RWPE2 (cell line): ENCODE measurements at regions not wholly inside any gene's neighbourhood (a gene's known extent, or its start where the extent isn't known, plus 50 kb on each side); places are given as distances from the start of the nearest gene placed in this dataset.

Source experiments
- ATAC-seq: fragments of 200-7000 bp; cut with Tn5 transposase; 3 replicates; pipeline ENCODE4 v1.9.1; 2021; ENCODE audit warnings: low read depth
- DNase-seq: peaks from one replicate; pipeline ENCODE4 v3.0.0-alpha.2; 2020; ENCODE audit warnings: low spot score
- H3K27ac ChIP-seq: fragments of 450-650 bp; 2 replicates; pipeline ENCODE4 v1.5.1; 2017; ENCODE audit warnings: mild to moderate bottlenecking; ENCODE audit not compliant: poor library complexity, severe bottlenecking
- H3K27me3 ChIP-seq: fragments of 250-450 bp; sonication (Bioruptor Pico); 2 replicates; pipeline ENCODE4 v1.5.1; 2021; ENCODE audit warnings: mild to moderate bottlenecking, moderate library complexity; ENCODE audit not compliant: insufficient read depth, poor library complexity, severe bottlenecking
- H3K36me3 ChIP-seq: fragments of 250-450 bp; sonication (Bioruptor Pico); 2 replicates; pipeline ENCODE4 v1.5.1; 2020; ENCODE audit warnings: low read depth, mild to moderate bottlenecking, moderate library complexity
- H3K4me1 ChIP-seq: fragments of 250-450 bp; sonication (Bioruptor Pico); 2 replicates; pipeline ENCODE4 v1.5.1; 2021; ENCODE audit warnings: mild to moderate bottlenecking, moderate library complexity; ENCODE audit not compliant: insufficient read depth, poor library complexity, severe bottlenecking
- H3K4me3 ChIP-seq: fragments of 250-450 bp; sonication (Bioruptor Pico); 2 replicates; pipeline ENCODE4 v1.5.1; 2021; ENCODE audit warnings: mild to moderate bottlenecking, moderate library complexity; ENCODE audit not compliant: severe bottlenecking
- H3K9me3 ChIP-seq: fragments of 250-450 bp; sonication (Bioruptor Pico); 2 replicates; pipeline ENCODE4 v1.5.1; 2021; ENCODE audit warnings: mild to moderate bottlenecking, moderate library complexity; ENCODE audit not compliant: severe bottlenecking
- TF ChIP-seq, protein P1 (sequence below): fragments of 450-650 bp; IDR thresholded peaks from one replicate; pipeline ENCODE4 v1.5.1; 2017; ENCODE audit warnings: mild to moderate bottlenecking, moderate library complexity; ENCODE audit not compliant: poor library complexity, severe bottlenecking

DNA sequence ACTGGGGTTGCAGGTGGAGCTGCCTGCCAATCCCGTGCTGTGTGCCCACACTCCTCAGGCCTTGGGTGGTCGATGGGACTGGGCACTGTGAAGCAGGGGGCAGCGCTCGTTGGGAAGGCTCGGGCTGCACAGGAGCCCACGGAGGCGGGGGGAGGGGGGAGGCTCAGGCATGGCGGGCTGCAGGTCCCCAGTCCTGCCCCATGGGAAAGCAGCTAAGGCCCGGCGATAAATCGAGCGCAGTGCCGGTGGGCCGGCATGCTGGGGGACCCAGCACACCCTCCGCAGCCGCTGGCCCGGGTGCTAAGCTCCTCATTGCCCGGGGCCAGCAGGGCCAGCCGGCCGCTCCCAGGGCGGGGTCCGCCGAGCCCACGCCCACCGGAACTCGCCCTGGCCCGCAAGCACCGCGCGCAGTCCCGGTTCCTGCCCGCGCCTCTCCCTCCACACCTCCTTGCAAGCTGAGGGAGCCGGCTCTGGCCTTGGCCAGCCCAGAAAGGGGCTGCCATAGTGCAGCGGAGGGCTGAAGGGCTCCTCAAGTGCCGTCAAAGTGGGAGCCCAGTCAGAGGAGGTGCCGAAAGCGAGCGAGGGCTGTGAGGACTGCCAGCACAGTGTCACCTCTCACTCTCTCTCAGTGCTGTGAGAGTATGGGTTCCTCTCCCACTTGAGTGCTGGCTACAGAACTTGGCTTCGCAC is 1210.6 kb upstream of the NXPH2 start:
- Histone ChIP-seq H3K4me1 (no peaks in the 10 kb centered on the region), H3K27ac (no peak overlapping the region), H3K4me3 (no peak overlapping the region), H3K27me3 (peaks cover 4% of the 10 kb centered on the region), H3K36me3 (no peaks in the 10 kb centered on the region), H3K9me3 (no peaks in the 10 kb centered on the region)
- ATAC-seq = no peak
- no peak for DNase-seq
- TF ChIP-seq, protein P1, sequence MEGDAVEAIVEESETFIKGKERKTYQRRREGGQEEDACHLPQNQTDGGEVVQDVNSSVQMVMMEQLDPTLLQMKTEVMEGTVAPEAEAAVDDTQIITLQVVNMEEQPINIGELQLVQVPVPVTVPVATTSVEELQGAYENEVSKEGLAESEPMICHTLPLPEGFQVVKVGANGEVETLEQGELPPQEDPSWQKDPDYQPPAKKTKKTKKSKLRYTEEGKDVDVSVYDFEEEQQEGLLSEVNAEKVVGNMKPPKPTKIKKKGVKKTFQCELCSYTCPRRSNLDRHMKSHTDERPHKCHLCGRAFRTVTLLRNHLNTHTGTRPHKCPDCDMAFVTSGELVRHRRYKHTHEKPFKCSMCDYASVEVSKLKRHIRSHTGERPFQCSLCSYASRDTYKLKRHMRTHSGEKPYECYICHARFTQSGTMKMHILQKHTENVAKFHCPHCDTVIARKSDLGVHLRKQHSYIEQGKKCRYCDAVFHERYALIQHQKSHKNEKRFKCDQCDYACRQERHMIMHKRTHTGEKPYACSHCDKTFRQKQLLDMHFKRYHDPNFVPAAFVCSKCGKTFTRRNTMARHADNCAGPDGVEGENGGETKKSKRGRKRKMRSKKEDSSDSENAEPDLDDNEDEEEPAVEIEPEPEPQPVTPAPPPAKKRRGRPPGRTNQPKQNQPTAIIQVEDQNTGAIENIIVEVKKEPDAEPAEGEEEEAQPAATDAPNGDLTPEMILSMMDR = no peak

DNA sequence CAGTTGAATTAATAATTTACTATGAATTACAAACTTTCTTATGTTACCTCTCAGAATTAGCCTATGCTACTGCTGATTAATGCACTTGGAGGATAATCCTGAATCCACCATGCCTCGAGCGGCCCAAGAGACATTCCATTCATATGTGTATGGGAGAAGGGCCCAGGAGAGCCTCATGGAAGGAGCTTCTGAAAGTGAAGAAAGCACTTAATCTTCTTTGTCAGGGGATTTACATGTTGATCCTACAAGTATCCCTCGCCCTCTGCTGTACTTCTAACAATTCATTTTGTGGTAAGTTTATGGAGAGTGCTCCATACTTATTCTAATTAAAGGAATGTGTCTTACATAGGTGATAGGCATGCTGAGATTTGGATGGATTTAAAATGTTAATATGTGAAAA is 1189.1 kb upstream of the NXPH2 start:
- ATAC-seq (no peak), DNase-seq (no peak)
- TF ChIP-seq, protein P1 = no peak
- H3K9me3 ChIP-seq = no peaks in the 10 kb centered on the region
- H3K4me1 ChIP-seq = no peaks in the 10 kb centered on the region
- H3K4me3 ChIP-seq = no peak overlapping the region
- no peaks in the 10 kb centered on the region for H3K27me3 ChIP-seq
- no peak overlapping the region for H3K27ac ChIP-seq
- H3K36me3 ChIP-seq = no peaks in the 10 kb centered on the region

DNA sequence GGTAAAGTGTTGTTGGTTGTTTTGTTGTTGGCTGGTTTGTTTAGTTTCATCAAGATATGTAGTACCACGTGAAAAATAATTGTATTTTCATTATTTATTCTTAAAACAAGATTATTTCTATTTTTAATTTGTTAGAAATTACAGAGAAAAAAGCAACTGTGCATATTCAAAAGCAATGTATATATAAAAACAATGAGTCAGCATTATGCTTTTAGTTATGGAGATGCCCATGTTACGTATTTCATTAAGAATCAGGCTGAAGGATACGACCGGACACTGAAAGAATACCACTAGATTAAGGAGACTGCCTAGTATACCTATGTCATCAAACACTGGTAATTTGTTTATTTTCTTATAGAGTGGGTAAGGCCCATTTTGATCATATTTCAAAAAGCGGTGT is 1188.4 kb upstream of the NXPH2 start:
- TF ChIP-seq, protein P1 = no peak
- DNase-seq (no peak), ATAC-seq (no peak)
- H3K27me3 ChIP-seq = no peaks in the 10 kb centered on the region
- H3K4me3 ChIP-seq = no peak overlapping the region
- H3K27ac ChIP-seq = no peak overlapping the region
- H3K36me3 ChIP-seq = no peaks in the 10 kb centered on the region
- no peaks in the 10 kb centered on the region for H3K4me1 ChIP-seq
- H3K9me3 ChIP-seq = no peaks in the 10 kb centered on the region

DNA sequence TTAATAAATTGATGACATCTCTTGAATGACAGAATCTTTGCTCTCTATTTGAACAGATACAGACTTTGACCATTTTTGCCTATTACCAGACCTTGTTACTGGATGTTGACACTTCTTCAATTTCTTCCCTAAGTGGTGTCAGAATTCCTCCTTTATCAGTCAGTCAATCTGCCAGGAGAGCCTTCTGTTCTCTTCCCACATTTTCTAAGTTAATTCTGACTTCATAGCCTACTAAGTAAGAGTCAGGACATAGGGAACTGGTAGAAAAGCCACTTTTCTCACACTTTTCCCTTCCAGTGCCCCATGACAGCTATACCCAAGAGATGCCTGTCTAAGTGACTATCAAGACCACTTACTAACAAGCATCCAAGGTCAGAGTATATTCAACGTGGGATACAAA is 1187.5 kb upstream of the NXPH2 start:
- Histone ChIP-seq H3K27ac (no peak overlapping the region), H3K4me3 (no peak overlapping the region), H3K9me3 (no peaks in the 10 kb centered on the region), H3K36me3 (no peaks in the 10 kb centered on the region), H3K27me3 (no peaks in the 10 kb centered on the region), H3K4me1 (no peaks in the 10 kb centered on the region)
- DNase-seq (no peak), ATAC-seq (no peak)
- TF ChIP-seq, protein P1 = no peak

DNA sequence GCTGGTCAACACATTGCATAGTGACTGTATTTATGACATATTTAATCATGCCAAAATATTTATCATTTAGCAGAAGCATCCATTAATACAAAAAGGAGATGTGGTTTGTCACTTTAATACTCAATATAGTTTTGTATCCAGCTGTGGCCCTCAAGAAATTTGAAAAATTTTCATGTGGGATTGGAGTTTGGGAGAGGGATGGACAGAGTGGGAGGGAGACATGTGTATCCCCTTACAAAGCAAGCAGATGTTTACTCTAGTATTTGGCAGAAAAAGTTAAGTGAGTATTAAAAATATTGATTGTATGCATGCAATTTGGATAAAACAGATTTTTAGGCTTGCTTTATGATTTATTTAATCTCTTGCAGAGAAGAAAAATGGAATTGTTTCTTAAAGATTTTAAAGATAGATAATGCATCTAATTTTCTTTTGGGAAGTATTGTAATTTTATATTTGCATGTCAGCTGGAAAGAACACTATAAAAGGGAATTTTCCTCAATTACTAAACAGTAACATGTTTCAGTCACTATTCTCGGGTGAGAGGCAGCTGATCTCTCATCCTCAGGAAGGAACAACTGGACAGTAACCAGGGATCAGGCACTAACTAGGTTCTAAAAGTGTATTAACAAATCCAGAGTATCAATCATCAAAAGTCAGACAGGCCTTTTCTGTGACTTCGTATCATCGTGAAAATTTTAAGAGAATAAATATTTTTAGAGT is 1184.7 kb upstream of the NXPH2 start:
- Histone ChIP-seq H3K9me3 (no peaks in the 10 kb centered on the region), H3K36me3 (no peaks in the 10 kb centered on the region), H3K4me3 (no peak overlapping the region), H3K27ac (no peak overlapping the region), H3K4me1 (no peaks in the 10 kb centered on the region), H3K27me3 (no peaks in the 10 kb centered on the region)
- ATAC-seq (no peak), DNase-seq (no peak)
- TF ChIP-seq, protein P1 = no peak
